ENCODE measurements at regions not wholly inside any gene's neighbourhood (a gene's known extent, or its start where the extent isn't known, plus 50 kb on each side); places are given as distances from the start of the nearest gene placed in this dataset.

DNA sequence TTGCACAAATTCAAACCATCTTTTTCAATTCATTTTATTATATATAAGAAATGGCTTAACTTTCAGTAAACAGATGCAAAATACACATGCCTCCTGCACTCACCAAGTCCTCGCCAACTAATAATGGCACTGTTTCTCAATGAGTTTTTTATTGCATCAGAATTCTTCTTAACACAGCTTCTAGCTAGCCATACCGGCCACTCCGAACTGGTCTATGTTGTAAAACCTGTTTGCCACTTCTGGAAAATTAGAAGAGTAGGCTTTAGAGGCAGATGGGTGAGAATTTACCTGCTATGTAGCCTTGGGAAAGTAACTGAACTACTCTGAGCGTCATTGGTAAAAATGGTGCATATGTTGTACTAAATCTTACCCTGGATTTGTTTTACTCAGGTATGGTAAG is 100.6 kb upstream of the LHCGR start:
- TF ChIP-seq POLR2A (IDR thresholded peaks at IDR 0.05; ENCODE audit: low read depth) = no peak
- no peak for TF ChIP-seq POLR2AphosphoS5 (IDR thresholded peaks at IDR 0.05)
- TF ChIP-seq, protein P1, sequence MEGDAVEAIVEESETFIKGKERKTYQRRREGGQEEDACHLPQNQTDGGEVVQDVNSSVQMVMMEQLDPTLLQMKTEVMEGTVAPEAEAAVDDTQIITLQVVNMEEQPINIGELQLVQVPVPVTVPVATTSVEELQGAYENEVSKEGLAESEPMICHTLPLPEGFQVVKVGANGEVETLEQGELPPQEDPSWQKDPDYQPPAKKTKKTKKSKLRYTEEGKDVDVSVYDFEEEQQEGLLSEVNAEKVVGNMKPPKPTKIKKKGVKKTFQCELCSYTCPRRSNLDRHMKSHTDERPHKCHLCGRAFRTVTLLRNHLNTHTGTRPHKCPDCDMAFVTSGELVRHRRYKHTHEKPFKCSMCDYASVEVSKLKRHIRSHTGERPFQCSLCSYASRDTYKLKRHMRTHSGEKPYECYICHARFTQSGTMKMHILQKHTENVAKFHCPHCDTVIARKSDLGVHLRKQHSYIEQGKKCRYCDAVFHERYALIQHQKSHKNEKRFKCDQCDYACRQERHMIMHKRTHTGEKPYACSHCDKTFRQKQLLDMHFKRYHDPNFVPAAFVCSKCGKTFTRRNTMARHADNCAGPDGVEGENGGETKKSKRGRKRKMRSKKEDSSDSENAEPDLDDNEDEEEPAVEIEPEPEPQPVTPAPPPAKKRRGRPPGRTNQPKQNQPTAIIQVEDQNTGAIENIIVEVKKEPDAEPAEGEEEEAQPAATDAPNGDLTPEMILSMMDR (IDR thresholded peaks at IDR 0.05) = no peak
- TF ChIP-seq EP300 (IDR thresholded peaks at IDR 0.05) = no peak
